NCI-H1417 (cell line): ENCODE measurements at regions not wholly inside any gene's neighbourhood (a gene's known extent, or its start where the extent isn't known, plus 50 kb on each side); places are given as distances from the start of the nearest gene placed in this dataset.

Experiments
- DNase-seq, 3 experiments: peaks; one replicate each; lab custom pipeline; 2025; lab: John Stamatoyannopoulos, UW

- DNase-seq: no peak
Measured at GRCh38 chr13:34320084-34320483, 502.1 kb downstream of the RFC3 start.

GRCh38 chr13:34322014-34322742, 504.2 kb downstream of the RFC3 start:
- no peak for DNase-seq

- no peak for DNase-seq
Measured at GRCh38 chr13:34322743-34323074, 504.8 kb downstream of the RFC3 start.

GRCh38 chr13:34335014-34336007, 517.4 kb downstream of the RFC3 start:
- DNase-seq: no peak

GRCh38 chr13:34338102-34338501, 520.2 kb downstream of the RFC3 start:
- DNase-seq: no peak

- DNase-seq: no peak
Measured at GRCh38 chr13:34340534-34340933, 522.6 kb downstream of the RFC3 start.

GRCh38 chr13:34343413-34343940, 525.5 kb downstream of the RFC3 start:
- no peak for DNase-seq

- no peak for DNase-seq
Measured at GRCh38 chr13:34344816-34345215, 526.9 kb downstream of the RFC3 start.

GRCh38 chr13:34345258-34345965, 527.5 kb downstream of the RFC3 start:
- peak in 2 of 3 experiments; percentile 34 to 80 for DNase-seq

- DNase-seq: no peak
Measured at GRCh38 chr13:34346626-34347025, 528.7 kb downstream of the RFC3 start.

GRCh38 chr13:34347784-34348573, 530.0 kb downstream of the RFC3 start:
- peak in 2 of 3 experiments; percentile 45 to 82 for DNase-seq

GRCh38 chr13:34349091-34349722, 531.3 kb downstream of the RFC3 start:
- DNase-seq: no peak

- DNase-seq: no peak
Measured at GRCh38 chr13:34350671-34351070, 532.7 kb downstream of the RFC3 start.

- DNase-seq: no peak
Measured at GRCh38 chr13:34351134-34351533, 533.2 kb downstream of the RFC3 start.

- DNase-seq: no peak
Measured at GRCh38 chr13:34352958-34353357, 535.0 kb downstream of the RFC3 start.

GRCh38 chr13:34356686-34357434, 538.9 kb downstream of the RFC3 start:
- peak in 1 of 3 experiments; percentile 21 for DNase-seq

- no peak for DNase-seq
Measured at GRCh38 chr13:34357435-34358232, 539.7 kb downstream of the RFC3 start.

- DNase-seq: peak in 1 of 3 experiments; percentile 3
Measured at GRCh38 chr13:34358811-34359513, 541.0 kb downstream of the RFC3 start.

- DNase-seq: no peak
Measured at GRCh38 chr13:34360702-34361101, 542.8 kb downstream of the RFC3 start.
